Ecto neural progenitor cell (in vitro differentiated cells): ENCODE measurements at regions not wholly inside any gene's neighbourhood (a gene's known extent, or its start where the extent isn't known, plus 50 kb on each side); places are given as distances from the start of the nearest gene placed in this dataset.
"Not testable (repeated sequence)": the region's sequence is repeated elsewhere in the genome, so short reads cannot be mapped to it uniquely, and the experiment has no call there.

Source experiments
- DNase-seq: peaks from one replicate; pipeline ENCODE4 v3.0.0-alpha.2; 2018; ENCODE audit warnings: low spot score

DNA sequence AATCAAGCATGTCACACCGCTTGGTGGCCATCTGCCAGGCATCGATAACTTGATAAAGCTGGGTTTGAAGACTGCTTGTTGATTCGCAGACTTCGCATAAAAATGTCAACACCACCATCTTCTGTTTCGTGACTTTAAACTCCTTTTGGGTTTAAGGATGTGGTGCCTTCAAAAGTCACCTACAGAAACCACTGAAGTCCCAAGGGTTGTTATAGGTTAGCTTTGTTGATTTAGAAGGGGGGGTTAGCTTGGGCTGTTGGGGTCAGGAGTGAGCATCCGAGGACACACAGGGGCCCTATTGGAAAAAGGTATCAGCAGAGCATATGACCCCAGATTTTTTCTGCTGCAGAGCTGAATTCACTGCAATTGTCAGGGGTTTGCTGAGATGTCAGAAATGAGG is 76.7 kb upstream of the SSTR4 start:
- no peak for DNase-seq

- no peak for DNase-seq
Observed at GRCh38 chr20:22962567-22963439, 72.3 kb upstream of the SSTR4 start.

DNA sequence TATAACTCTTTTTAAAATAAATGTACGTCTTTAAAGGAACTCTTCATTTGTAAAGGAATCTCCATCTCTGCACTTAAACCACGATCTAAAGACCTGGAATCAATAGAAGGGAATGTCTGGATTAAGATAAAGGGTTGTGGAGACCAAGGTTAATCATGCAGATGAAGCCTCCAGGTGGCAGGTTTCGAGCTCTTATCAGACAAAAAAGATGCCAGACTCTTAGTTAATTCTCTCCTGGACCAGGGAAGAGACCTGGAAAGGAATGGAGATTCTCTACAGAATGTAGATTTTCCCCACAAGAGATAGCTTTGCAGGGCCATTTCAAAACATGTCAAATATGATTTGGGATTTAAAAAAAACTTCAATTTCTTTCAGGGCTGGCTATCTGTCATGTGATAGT is 71.5 kb upstream of the SSTR4 start:
- DNase-seq, result no peak

DNA sequence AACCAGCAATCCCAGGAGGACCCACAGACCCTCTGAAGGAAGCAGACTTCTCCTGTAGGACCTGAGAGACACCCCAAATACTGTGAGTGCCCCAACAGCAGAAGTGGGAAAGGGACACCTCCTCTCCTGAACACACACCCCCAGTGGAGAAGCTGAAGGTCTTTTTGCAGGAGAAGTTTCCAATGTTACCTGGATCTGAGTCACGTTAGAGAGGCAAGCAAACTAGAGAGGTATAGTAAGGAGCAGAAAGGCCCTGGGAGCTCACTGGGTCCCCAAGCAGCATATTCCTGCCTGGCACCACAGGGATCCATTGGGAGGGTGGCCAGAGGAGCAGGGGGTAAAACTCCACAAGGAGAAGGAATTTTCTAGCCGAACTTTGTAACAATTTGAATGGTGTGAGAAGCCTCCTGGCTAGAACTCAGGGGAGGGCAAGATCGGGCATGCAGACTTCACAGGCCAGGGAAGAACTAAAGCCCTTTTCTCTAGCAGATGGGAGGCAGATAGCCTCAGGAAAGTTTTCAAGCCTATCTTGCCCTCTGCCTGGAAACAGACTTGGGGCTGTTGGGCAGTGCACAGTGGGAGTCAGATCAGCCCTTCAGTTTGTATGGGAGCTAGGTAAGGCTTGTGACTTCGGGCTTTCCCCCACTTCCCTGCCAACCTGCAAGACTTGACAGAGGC is 68.2 kb upstream of the SSTR4 start:
- DNase-seq, result no peak

DNA sequence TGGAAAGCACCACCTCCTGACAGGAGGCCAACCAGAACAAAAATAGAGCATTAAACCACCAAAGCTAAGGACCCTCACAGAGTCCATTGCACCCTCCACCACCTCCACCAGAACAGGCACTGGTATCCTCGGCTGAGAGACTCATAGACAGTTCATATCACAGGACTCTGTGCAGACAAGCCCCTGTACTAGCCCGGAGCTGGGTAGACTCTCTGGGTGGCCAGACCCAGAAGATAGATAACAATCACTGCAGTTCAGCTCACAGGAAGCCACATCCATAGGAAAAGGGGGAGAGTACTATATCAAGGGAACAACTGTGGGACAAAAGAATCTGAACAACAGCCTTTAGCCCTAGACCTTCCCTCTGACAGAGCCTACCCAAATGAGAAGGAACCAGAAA is 67.4 kb upstream of the SSTR4 start:
- DNase-seq, result not testable (repeated sequence)

DNA sequence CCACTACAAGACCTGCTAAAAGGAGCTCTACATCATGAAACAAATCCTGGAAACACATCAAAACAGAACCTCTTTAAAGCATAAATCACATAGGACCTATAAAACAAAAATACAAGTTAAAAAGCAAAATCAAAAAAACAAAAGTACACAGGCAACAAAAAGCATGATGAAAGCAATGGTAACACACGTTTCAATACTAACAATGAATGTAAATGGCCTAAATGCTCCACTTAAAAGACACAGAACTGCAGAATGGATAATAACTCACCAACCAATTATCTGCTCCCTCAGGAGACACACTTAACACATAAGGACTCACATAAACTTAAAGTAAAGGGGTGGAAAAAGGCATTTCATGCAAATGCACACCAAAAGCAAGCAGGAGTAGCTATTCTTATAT is 66.1 kb upstream of the SSTR4 start:
- not testable (repeated sequence) for DNase-seq

DNA sequence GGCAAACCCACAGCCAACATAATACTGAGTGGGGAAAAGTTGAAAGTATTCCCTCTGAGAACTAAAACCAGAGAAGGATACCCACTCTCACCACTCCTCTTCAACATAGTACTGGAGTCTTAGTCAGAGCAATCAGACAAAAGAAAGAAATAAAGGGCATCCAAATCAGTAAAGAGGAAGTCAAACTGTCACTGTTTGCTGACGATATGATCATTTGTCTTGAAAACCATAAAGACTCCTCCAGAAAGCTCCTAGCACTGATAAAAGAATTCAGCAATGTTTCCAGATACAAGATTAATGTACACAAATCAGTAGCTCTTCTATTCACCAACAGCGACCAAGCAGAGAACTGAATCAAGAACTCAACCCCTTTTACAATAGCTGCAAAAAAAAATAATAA is 64.0 kb upstream of the SSTR4 start:
- not testable (repeated sequence) for DNase-seq

DNA sequence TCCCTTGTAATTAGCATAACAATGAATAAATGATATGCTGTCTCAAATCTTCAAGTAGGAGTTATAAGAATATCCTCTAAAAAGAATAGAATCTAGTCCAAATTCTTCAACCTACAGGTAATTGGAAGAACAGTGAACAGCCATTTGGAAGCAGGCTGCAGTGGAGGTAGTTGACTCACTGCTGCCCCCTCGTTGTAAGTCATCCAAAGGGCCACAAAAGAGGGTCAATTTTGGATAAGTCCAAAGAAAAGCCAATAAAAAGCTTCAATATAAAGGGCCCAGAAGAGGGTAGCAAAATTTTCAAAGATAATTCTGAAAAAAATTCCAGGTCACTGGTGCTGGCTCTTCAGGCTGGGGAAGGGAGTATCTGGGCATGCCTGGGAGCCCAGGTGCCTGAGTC is 60.8 kb upstream of the SSTR4 start:
- no peak for DNase-seq

- no peak for DNase-seq
Observed at GRCh38 chr20:22977047-22977785, 57.9 kb upstream of the SSTR4 start.

DNA sequence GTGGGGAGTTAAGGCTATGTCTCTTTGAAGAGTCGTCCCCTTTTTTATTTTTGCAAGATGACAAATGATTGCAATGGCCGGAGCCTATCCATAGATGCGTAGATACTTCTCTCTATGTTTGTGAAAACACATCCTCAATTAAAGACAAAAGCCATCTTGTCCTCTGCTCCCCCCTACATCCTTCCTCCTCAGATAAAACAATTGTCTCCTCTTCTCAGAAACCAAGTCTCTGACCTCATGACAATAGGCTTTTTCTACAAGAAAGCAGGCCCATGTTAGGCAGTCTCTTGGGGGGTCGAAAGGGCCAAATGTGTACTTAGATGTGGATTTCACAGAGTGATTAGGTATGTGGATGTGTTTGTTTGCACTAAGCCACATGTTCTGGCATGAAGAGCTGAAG is 51.1 kb upstream of the SSTR4 start:
- DNase-seq, result no peak

GRCh38 chr20:22984606-22985005 is 50.5 kb upstream of the SSTR4 start:
- no peak for DNase-seq

- no peak for DNase-seq
Observed at GRCh38 chr20:22985239-22985778, 49.8 kb upstream of the SSTR4 start.
